Body of pancreas (tissue), 4 donors: ENCODE measurements at regions not wholly inside any gene's neighbourhood (a gene's known extent, or its start where the extent isn't known, plus 50 kb on each side); places are given as distances from the start of the nearest gene placed in this dataset.

ENCODE experiments used
- ATAC-seq: fragments of 150-250 bp; one replicate; pipeline ENCODE4 v1.9.1; 2016
- DNase-seq, 4 donors: peaks; one replicate each; pipeline ENCODE4 v3.0.0-alpha.2; 2019
- H3K27ac ChIP-seq, 4 donors: fragments of 200-600 bp; sonication (generic); 1 replicate in 3 of 4; 2 replicates in 1 of 4; pipeline versions ENCODE4 v1.5.1 to v1.6.1; 2016 to 2019; ENCODE audit warnings: mild to moderate bottlenecking in 1 of 4, mixed read lengths in 1 of 4, moderate library complexity in 1 of 4
- H3K27me3 ChIP-seq, 2 donors: fragments of 200-600 bp; sonication (generic); one replicate each; pipeline ENCODE4 v1.6.0; 2016; ENCODE audit warnings: mild to moderate bottlenecking in 1 of 2
- H3K36me3 ChIP-seq, 2 donors: fragments of 200-600 bp; sonication (generic); replicated peaks in 1 of 2; 2 replicates each; pipeline ENCODE4 v1.5.1; 2016; ENCODE audit warnings: low read depth in 2 of 2; ENCODE audit not compliant: insufficient read depth in 1 of 2
- H3K4me1 ChIP-seq: fragments of 200-600 bp; sonication (generic); one replicate; pipeline ENCODE4 v1.6.0; 2016
- H3K4me3 ChIP-seq, 2 donors: fragments of 200-600 bp; sonication (generic); 1 replicate in 1 of 2; 2 replicates in 1 of 2; pipeline ENCODE4 v1.5.1; 2016 to 2019
- H3K9me3 ChIP-seq, 3 donors: fragments of 200-600 bp; sonication (generic); 1 replicate in 2 of 3; 2 replicates in 1 of 3; pipeline ENCODE4 v1.5.1; 2016
- POLR2A ChIP-seq, 3 donors: fragments of 450-650 bp; IDR thresholded peaks; one replicate each; pipeline ENCODE4 v1.6.1; 2016; ENCODE audit warnings: antibody characterized with exemption in 3 of 3, mild to moderate bottlenecking in 2 of 3
- WGBS, 2 donors: methylation state at CpG; one replicate each; pipeline ENCODE4 v1.1.5; 2017; 5-methylcytosine and 5-hydroxymethylcytosine counted together
- intact Hi-C: fragments of 100-400 bp; cut with DNase I; formaldehyde crosslinking; loops from one replicate; pipeline ENCODE4 v1.15.1; 2023
- TF ChIP-seq, protein P1 (sequence below), 7 experiments: fragments of 450-650 bp in 4 of 7; fragments of 200-600 bp in 3 of 7; sonication (generic) in 3 of 7; IDR thresholded peaks; one replicate each; pipeline ENCODE4 v1.5.1; 2016 to 2019; ENCODE audit warnings: antibody characterized with exemption in 7 of 7

DNA sequence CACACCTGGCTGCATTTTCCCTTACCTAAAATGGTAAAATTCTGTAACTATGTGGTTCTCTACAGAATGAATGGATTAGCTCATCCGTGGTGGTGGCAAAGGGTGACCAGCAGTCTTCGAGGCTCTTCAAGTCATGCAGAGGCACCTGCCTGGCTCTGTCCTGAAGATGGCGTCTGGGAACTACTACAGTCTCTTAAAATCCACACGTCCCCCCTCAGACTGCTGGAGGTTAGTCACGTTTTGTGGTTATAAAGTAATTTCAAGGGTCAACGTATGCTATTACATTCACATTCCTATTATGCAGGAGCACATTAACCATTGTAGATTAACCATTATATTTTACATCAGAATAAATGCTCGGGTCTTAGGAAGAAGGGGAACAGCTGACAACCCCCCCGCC is 616.7 kb downstream of the GALR1 start:
- Histone ChIP-seq H3K9me3 (no peaks in the 10 kb centered on the region), H3K27ac (no peak overlapping the region), H3K36me3 (no peaks in the 10 kb centered on the region), H3K4me3 (no peak overlapping the region), H3K27me3 (no peaks in the 10 kb centered on the region), H3K4me1 (no peaks in the 10 kb centered on the region)
- intact Hi-C loops = no loop called here
- no peak for ATAC-seq
- WGBS, 2 donors = 62 to 66% methylated on average over 8 of the region's 8 CpGs
- TF ChIP-seq, protein P1, sequence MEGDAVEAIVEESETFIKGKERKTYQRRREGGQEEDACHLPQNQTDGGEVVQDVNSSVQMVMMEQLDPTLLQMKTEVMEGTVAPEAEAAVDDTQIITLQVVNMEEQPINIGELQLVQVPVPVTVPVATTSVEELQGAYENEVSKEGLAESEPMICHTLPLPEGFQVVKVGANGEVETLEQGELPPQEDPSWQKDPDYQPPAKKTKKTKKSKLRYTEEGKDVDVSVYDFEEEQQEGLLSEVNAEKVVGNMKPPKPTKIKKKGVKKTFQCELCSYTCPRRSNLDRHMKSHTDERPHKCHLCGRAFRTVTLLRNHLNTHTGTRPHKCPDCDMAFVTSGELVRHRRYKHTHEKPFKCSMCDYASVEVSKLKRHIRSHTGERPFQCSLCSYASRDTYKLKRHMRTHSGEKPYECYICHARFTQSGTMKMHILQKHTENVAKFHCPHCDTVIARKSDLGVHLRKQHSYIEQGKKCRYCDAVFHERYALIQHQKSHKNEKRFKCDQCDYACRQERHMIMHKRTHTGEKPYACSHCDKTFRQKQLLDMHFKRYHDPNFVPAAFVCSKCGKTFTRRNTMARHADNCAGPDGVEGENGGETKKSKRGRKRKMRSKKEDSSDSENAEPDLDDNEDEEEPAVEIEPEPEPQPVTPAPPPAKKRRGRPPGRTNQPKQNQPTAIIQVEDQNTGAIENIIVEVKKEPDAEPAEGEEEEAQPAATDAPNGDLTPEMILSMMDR (IDR thresholded peaks at IDR 0.05) = no peak
- no peak for TF ChIP-seq POLR2A (IDR thresholded peaks at IDR 0.05)
- no peak for DNase-seq

GRCh38 chr18:77870199-77870598 is 620.6 kb downstream of the GALR1 start:
- TF ChIP-seq POLR2A (IDR thresholded peaks at IDR 0.05) = no peak
- TF ChIP-seq, protein P1 (IDR thresholded peaks at IDR 0.05) = no peak
- intact Hi-C loops = no loop called here
- no peaks in the 10 kb centered on the region for H3K9me3 ChIP-seq
- no peak overlapping the region for H3K4me3 ChIP-seq
- H3K4me1 ChIP-seq = no peaks in the 10 kb centered on the region
- peak; percentile 53 for ATAC-seq
- DNase-seq = peak in 3 of 4 donors; percentile 14 to 29 (median 20)
- 37 to 40% methylated on average over 10 of the region's 10 CpGs for WGBS, 2 donors
- peak overlapping the region in 1 of 4 donors; percentile 2 for H3K27ac ChIP-seq
- no peaks in the 10 kb centered on the region for H3K27me3 ChIP-seq
- no peaks in the 10 kb centered on the region for H3K36me3 ChIP-seq

DNA sequence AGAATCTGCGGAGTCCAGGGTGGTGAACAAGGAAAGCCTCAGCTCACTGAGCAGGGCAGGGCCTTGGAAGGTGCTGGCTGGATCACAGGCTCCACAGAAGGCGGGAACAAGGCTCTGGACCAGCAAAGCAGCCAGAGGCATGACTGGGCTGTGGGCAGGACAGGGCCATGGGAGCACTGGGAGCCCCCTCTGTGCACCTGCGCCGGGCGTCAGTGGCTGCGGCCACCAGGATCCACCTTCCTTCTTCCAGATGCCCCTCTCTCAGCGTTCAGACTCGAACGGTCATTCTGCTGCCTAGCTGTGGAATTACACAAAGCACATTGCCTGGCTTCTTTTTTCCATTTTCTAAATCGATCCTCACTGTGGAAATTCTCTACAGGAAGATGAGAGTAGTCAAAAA is 621.2 kb downstream of the GALR1 start:
- peak overlapping the region in 1 of 4 donors; percentile 2 for H3K27ac ChIP-seq

DNA sequence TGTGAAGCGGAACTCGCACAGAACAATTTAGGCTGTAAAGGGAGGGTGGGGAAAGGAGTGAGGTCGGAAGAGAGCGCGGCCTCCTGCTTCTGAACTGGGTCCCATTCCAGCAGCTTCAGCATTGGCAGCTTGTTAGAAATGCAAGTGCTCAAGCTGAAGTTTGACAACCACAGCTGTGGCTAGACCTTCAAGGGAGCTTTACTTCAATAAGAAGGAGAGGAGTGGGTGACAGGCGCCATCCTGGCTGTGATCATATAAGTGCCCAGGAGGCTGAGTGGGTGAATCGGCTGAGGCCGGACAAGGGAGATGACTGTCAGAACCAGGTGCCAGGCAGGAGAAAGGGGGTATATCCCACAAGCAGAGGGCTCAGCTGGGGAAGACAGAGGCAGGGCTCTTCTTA is 622.5 kb downstream of the GALR1 start:
- Histone ChIP-seq H3K27me3 (no peaks in the 10 kb centered on the region), H3K27ac (no peak overlapping the region), H3K4me3 (no peak overlapping the region), H3K4me1 (no peaks in the 10 kb centered on the region), H3K9me3 (no peaks in the 10 kb centered on the region), H3K36me3 (no peaks in the 10 kb centered on the region)
- 86 to 88% methylated on average over 8 of the region's 8 CpGs for WGBS, 2 donors
- ATAC-seq (no peak), DNase-seq (no peak)
- intact Hi-C loops = no loop called here
- TF ChIP-seq, protein P1 (IDR thresholded peaks at IDR 0.05) = no peak
- no peak for TF ChIP-seq POLR2A (IDR thresholded peaks at IDR 0.05)

More for the DNA sequence above, 621.2 kb downstream of the GALR1 start:
- DNase-seq (no peak), ATAC-seq (no peak)
- Histone ChIP-seq H3K9me3 (no peaks in the 10 kb centered on the region), H3K27me3 (no peaks in the 10 kb centered on the region), H3K36me3 (no peaks in the 10 kb centered on the region), H3K4me3 (no peak overlapping the region), H3K4me1 (no peaks in the 10 kb centered on the region)
- TF ChIP-seq, protein P1 (IDR thresholded peaks at IDR 0.05) = no peak
- intact Hi-C loops = no loop called here
- 75 to 80% methylated on average over 10 of the region's 10 CpGs for WGBS, 2 donors

- intact Hi-C loops = no loop called here
- DNase-seq (no peak), ATAC-seq (no peak)
- Histone ChIP-seq H3K27me3 (no peaks in the 10 kb centered on the region), H3K27ac (no peak overlapping the region), H3K4me3 (no peak overlapping the region), H3K4me1 (no peaks in the 10 kb centered on the region), H3K9me3 (no peaks in the 10 kb centered on the region), H3K36me3 (no peaks in the 10 kb centered on the region)
- 61 to 63% methylated on average over 16 of the region's 16 CpGs for WGBS, 2 donors
- TF ChIP-seq, protein P1 (IDR thresholded peaks at IDR 0.05) = no peak
- TF ChIP-seq POLR2A (IDR thresholded peaks at IDR 0.05) = no peak
Observed at GRCh38 chr18:77876319-77876865, 626.7 kb downstream of the GALR1 start.
